ENCODE measurements at regions not wholly inside any gene's neighbourhood (a gene's known extent, or its start where the extent isn't known, plus 50 kb on each side); places are given as distances from the start of the nearest gene placed in this dataset.

GRCh38 chr5:32887390-32887789, 176.3 kb downstream of the NPR3 start:
- H3K9me3 Mint-ChIP-seq (ENCODE audit: low read depth, unreplicated experiment): peaks cover 3% of the 10 kb centered on the region
- DNase-seq: no peak
- H3K27ac Mint-ChIP-seq (ENCODE audit: unreplicated experiment): no peak overlapping the region
- H3K36me3 Mint-ChIP-seq (ENCODE audit: insufficient read depth, unreplicated experiment): no peaks in the 10 kb centered on the region
- CTCF ChIA-PET: no interaction called here
- TF ChIP-seq CTCF (IDR thresholded peaks at IDR 0.05; ENCODE audit: unreplicated experiment): no peak
- no peaks in the 10 kb centered on the region for H3K4me1 Mint-ChIP-seq (ENCODE audit: low read depth, unreplicated experiment)
- no TSS peak for BruUV-seq (replicated peaks)
- no peaks in the 10 kb centered on the region for H3K27me3 Mint-ChIP-seq (ENCODE audit: unreplicated experiment)
- no peak overlapping the region for H3K4me3 Mint-ChIP-seq (ENCODE audit: low read depth, unreplicated experiment)
- intact Hi-C loops (cut with micrococcal nuclease; ENCODE audit: unreplicated experiment): no loop called here

GRCh38 chr5:32889078-32889477, 178.0 kb downstream of the NPR3 start:
- DNase-seq: no peak
- intact Hi-C loops (cut with micrococcal nuclease; ENCODE audit: unreplicated experiment): no loop called here

GRCh38 chr5:32903613-32904012, 192.5 kb downstream of the NPR3 start:
- peaks cover 7% of the 10 kb centered on the region for H3K9me3 Mint-ChIP-seq (ENCODE audit: low read depth, unreplicated experiment)
- no peak for DNase-seq
- H3K27me3 Mint-ChIP-seq (ENCODE audit: unreplicated experiment): no peaks in the 10 kb centered on the region
- H3K4me1 Mint-ChIP-seq (ENCODE audit: low read depth, unreplicated experiment): no peaks in the 10 kb centered on the region
- BruUV-seq (replicated peaks): no TSS peak
- H3K36me3 Mint-ChIP-seq (ENCODE audit: insufficient read depth, unreplicated experiment): no peaks in the 10 kb centered on the region
- no peak for TF ChIP-seq CTCF (IDR thresholded peaks at IDR 0.05; ENCODE audit: unreplicated experiment)
- H3K4me3 Mint-ChIP-seq (ENCODE audit: low read depth, unreplicated experiment): no peak overlapping the region
- H3K27ac Mint-ChIP-seq (ENCODE audit: unreplicated experiment): no peak overlapping the region
- intact Hi-C loops (cut with micrococcal nuclease; ENCODE audit: unreplicated experiment): no loop called here
- CTCF ChIA-PET: no interaction called here

More at GRCh38 chr5:32889078-32889477, 178.0 kb downstream of the NPR3 start:
- no peak for TF ChIP-seq CTCF (IDR thresholded peaks at IDR 0.05; ENCODE audit: unreplicated experiment)
- no peaks in the 10 kb centered on the region for H3K36me3 Mint-ChIP-seq (ENCODE audit: insufficient read depth, unreplicated experiment)
- no TSS peak for BruUV-seq (replicated peaks)
- H3K4me3 Mint-ChIP-seq (ENCODE audit: low read depth, unreplicated experiment): no peak overlapping the region
- CTCF ChIA-PET: interaction anchor here (0.6 kb wide), 1 partner anchor 274 kb away, joined by 5 read pairs; no protein-coding TSS in a partner anchor
- H3K9me3 Mint-ChIP-seq (ENCODE audit: low read depth, unreplicated experiment): no peaks in the 10 kb centered on the region
- H3K27me3 Mint-ChIP-seq (ENCODE audit: unreplicated experiment): no peaks in the 10 kb centered on the region
- no peaks in the 10 kb centered on the region for H3K4me1 Mint-ChIP-seq (ENCODE audit: low read depth, unreplicated experiment)
- no peak overlapping the region for H3K27ac Mint-ChIP-seq (ENCODE audit: unreplicated experiment)

- BruUV-seq (replicated peaks): no TSS peak
- Mint-ChIP-seq H3K4me1 (ENCODE audit: low read depth, unreplicated experiment) (no peaks in the 10 kb centered on the region), H3K27ac (ENCODE audit: unreplicated experiment) (no peak overlapping the region), H3K27me3 (ENCODE audit: unreplicated experiment) (peaks cover 8% of the 10 kb centered on the region), H3K36me3 (ENCODE audit: insufficient read depth, unreplicated experiment) (no peaks in the 10 kb centered on the region), H3K9me3 (ENCODE audit: low read depth, unreplicated experiment) (peaks cover 7% of the 10 kb centered on the region), H3K4me3 (ENCODE audit: low read depth, unreplicated experiment) (no peak overlapping the region)
- intact Hi-C loops (cut with micrococcal nuclease; ENCODE audit: unreplicated experiment): no loop called here
- TF ChIP-seq CTCF (IDR thresholded peaks at IDR 0.05; ENCODE audit: unreplicated experiment): no peak
- no peak for DNase-seq
- CTCF ChIA-PET: interaction anchor here (0.6 kb wide), 3 partner anchors 201 to 527 kb away, joined by 3 read pairs; no protein-coding TSS in a partner anchor
Observed at GRCh38 chr5:32908641-32909040, 197.5 kb downstream of the NPR3 start.
